CD4-positive, alpha-beta T cell (primary cell): ENCODE measurements at regions not wholly inside any gene's neighbourhood (a gene's known extent, or its start where the extent isn't known, plus 50 kb on each side); places are given as distances from the start of the nearest gene placed in this dataset.

Source experiments
- ATAC-seq: fragments of 200-7000 bp; cut with Tn5 transposase; one replicate; pipeline ENCODE4 v1.10.0; 2022; ENCODE audit warnings: mild to moderate bottlenecking; ENCODE audit not compliant: poor library complexity
- CTCF ChIA-PET: fragments of 350-600 bp; sonication (Branson Sonifier 250); formaldehyde crosslinking; loops from one replicate; lab custom pipeline; 2021; ENCODE audit warnings: antibody characterized with exemption, inconsistent platforms; lab: Charles Lee
- POLR2A ChIA-PET: fragments of 350-600 bp; sonication (Branson Sonifier 250); formaldehyde crosslinking; loops from one replicate; lab custom pipeline; 2021; ENCODE audit warnings: antibody characterized with exemption, inconsistent platforms; lab: Charles Lee
- DNase-seq, 14 experiments: peaks; one replicate each; pipeline ENCODE4 v3.0.0-alpha.2; 2013 to 2020; ENCODE audit warnings: mixed read lengths in 2 of 14
- H3K27ac ChIP-seq, 2 donors: one replicate each; pipeline versions ENCODE4 v1.5.1 to v1.7.0; 2013; ENCODE audit warnings: low read length in 2 of 2, low read depth in 1 of 2, mild to moderate bottlenecking in 1 of 2
- H3K27me3 ChIP-seq, 2 experiments: 1 replicate in 1 of 2; 2 replicates in 1 of 2; pipeline versions ENCODE4 v1.6.1 to v1.7.0; 2013; ENCODE audit warnings: low read length in 2 of 2, control low read depth in 1 of 2, mild to moderate bottlenecking in 1 of 2, moderate library complexity in 1 of 2; ENCODE audit not compliant: insufficient read depth in 2 of 2, control insufficient read depth in 1 of 2
- H3K36me3 ChIP-seq: one replicate; pipeline ENCODE4 v1.6.1; 2013; ENCODE audit warnings: low read length, control low read depth; ENCODE audit not compliant: insufficient read depth
- H3K4me1 ChIP-seq: one replicate; pipeline ENCODE4 v1.6.1; 2013; ENCODE audit warnings: low read length, control low read depth; ENCODE audit not compliant: insufficient read depth
- H3K4me3 ChIP-seq: one replicate; pipeline ENCODE4 v1.5.1; 2013; ENCODE audit warnings: mild to moderate bottlenecking, low read length, moderate library complexity
- H3K9me3 ChIP-seq, 2 experiments: 1 replicate in 1 of 2; 2 replicates in 1 of 2; pipeline versions ENCODE4 v1.6.1 to v1.7.0; 2013; ENCODE audit warnings: low read length in 2 of 2, mild to moderate bottlenecking in 2 of 2, control low read depth in 1 of 2, moderate library complexity in 1 of 2; ENCODE audit not compliant: control insufficient read depth in 1 of 2, insufficient read depth in 1 of 2
- H3K27ac Mint-ChIP-seq: one replicate; pipeline ENCODE4 v1.8.0; 2020; ENCODE audit warnings: mixed read lengths
- H3K27me3 Mint-ChIP-seq: one replicate; pipeline ENCODE4 v1.8.0; 2021; ENCODE audit warnings: mixed read lengths
- H3K36me3 Mint-ChIP-seq: one replicate; pipeline ENCODE4 v1.8.0; 2021; ENCODE audit warnings: low read depth, mixed read lengths
- H3K4me1 Mint-ChIP-seq: one replicate; pipeline ENCODE4 v1.8.0; 2021; ENCODE audit warnings: low read depth, mixed read lengths
- H3K4me3 Mint-ChIP-seq: one replicate; pipeline ENCODE4 v1.8.0; 2020; ENCODE audit warnings: mild to moderate bottlenecking, mixed read lengths
- H3K9me3 Mint-ChIP-seq: one replicate; pipeline ENCODE4 v1.8.0; 2020; ENCODE audit warnings: mixed read lengths
- CTCF ChIP-seq: fragments of 200-600 bp; IDR thresholded peaks from one replicate; pipeline ENCODE4 v1.8.0; 2022; ENCODE audit warnings: antibody characterized with exemption, mild to moderate bottlenecking
- intact Hi-C, 2 experiments: fragments of 100-400 bp; cut with DNase I in 1 of 2; cut with micrococcal nuclease in 1 of 2; formaldehyde crosslinking; loops; one replicate each; pipeline versions ENCODE4 v1.15.1 to v1.9.0; 2023 to 2025; cut with DNase I, micrococcal nuclease

GRCh38 chr16:35564148-35564547, 2104.7 kb downstream of the TP53TG3F start:
- ChIA-PET POLR2A (no interaction called here), CTCF (no interaction called here)
- Histone ChIP-seq H3K27me3 (no peaks in the 10 kb centered on the region), H3K4me1 (no peaks in the 10 kb centered on the region), H3K36me3 (no peaks in the 10 kb centered on the region), H3K4me3 (no peak overlapping the region), H3K9me3 (peaks cover 0 to 22% of the 10 kb centered on the region in 2 experiments), H3K27ac (no peak overlapping the region)
- Mint-ChIP-seq H3K4me1 (no peaks in the 10 kb centered on the region), H3K27ac (no peak overlapping the region), H3K36me3 (no peaks in the 10 kb centered on the region), H3K27me3 (no peaks in the 10 kb centered on the region), H3K4me3 (no peak overlapping the region), H3K9me3 (peaks cover 17% of the 10 kb centered on the region)
- intact Hi-C loops: loop anchor here in 1 of 2 experiments (10.0 kb wide), 1 partner anchor 61 kb away; no protein-coding TSS in a partner anchor
- no peak for DNase-seq
- no peak for TF ChIP-seq CTCF
- ATAC-seq: no peak

GRCh38 chr16:35564889-35565288, 2105.5 kb downstream of the TP53TG3F start:
- no peaks in the 10 kb centered on the region for H3K27me3 ChIP-seq
- Mint-ChIP-seq H3K9me3 (peaks cover 19% of the 10 kb centered on the region), H3K4me3 (no peak overlapping the region), H3K27me3 (no peaks in the 10 kb centered on the region), H3K27ac (no peak overlapping the region), H3K4me1 (no peaks in the 10 kb centered on the region), H3K36me3 (no peaks in the 10 kb centered on the region)
- no peak overlapping the region for H3K27ac ChIP-seq
- ChIA-PET POLR2A (no interaction called here), CTCF (no interaction called here)
- no peak overlapping the region for H3K4me3 ChIP-seq
- H3K9me3 ChIP-seq: peaks cover 0 to 23% of the 10 kb centered on the region in 2 experiments
- DNase-seq: no peak
- H3K36me3 ChIP-seq: no peaks in the 10 kb centered on the region
- intact Hi-C loops: loop anchor here in 1 of 2 experiments (10.0 kb wide), 1 partner anchor 60 kb away; no protein-coding TSS in a partner anchor
- no peak for TF ChIP-seq CTCF
- ATAC-seq: no peak
- H3K4me1 ChIP-seq: no peaks in the 10 kb centered on the region

GRCh38 chr16:35565626-35566025, 2106.2 kb downstream of the TP53TG3F start:
- Mint-ChIP-seq H3K4me1 (no peaks in the 10 kb centered on the region), H3K27ac (no peak overlapping the region), H3K9me3 (peaks cover 19% of the 10 kb centered on the region), H3K4me3 (no peak overlapping the region), H3K27me3 (no peaks in the 10 kb centered on the region), H3K36me3 (no peaks in the 10 kb centered on the region)
- ChIA-PET POLR2A (no interaction called here), CTCF (no interaction called here)
- ATAC-seq (no peak), DNase-seq (no peak)
- no peaks in the 10 kb centered on the region for H3K27me3 ChIP-seq
- intact Hi-C loops: loop anchor here in 1 of 2 experiments (10.0 kb wide), 1 partner anchor 59 kb away; no protein-coding TSS in a partner anchor
- no peak overlapping the region for H3K4me3 ChIP-seq
- H3K36me3 ChIP-seq: no peaks in the 10 kb centered on the region
- H3K4me1 ChIP-seq: no peaks in the 10 kb centered on the region
- no peak overlapping the region for H3K27ac ChIP-seq
- TF ChIP-seq CTCF: no peak
- H3K9me3 ChIP-seq: peaks cover 0 to 23% of the 10 kb centered on the region in 2 experiments
